ENCODE measurements at regions not wholly inside any gene's neighbourhood (a gene's known extent, or its start where the extent isn't known, plus 50 kb on each side); places are given as distances from the start of the nearest gene placed in this dataset.

GRCh38 chr10:29853913-29854312 lies 205.5 kb downstream of the JCAD start:
- no peaks in the 10 kb centered on the region for H3K27me3 ChIP-seq (ENCODE audit: control insufficient read depth in 4 of 4, insufficient read depth in 4 of 4, low read length in 3 of 4)
- WGBS: 35% methylated on average over 4 of the region's 4 CpGs
- no peak overlapping the region for H3K4me3 ChIP-seq (ENCODE audit: low read depth in 1 of 3, low read length in 3 of 3)
- H3K36me3 ChIP-seq (ENCODE audit: control insufficient read depth in 4 of 4, insufficient read depth in 3 of 4, low read depth in 1 of 4, low read length in 3 of 4): no peaks in the 10 kb centered on the region
- H3K9ac ChIP-seq (ENCODE audit: low read depth in 1 of 2, low read length in 2 of 2): no peak overlapping the region
- TF ChIP-seq FOXA2 (IDR thresholded peaks at IDR 0.05) (peak; percentile 84), GABPA (IDR thresholded peaks at IDR 0.05 in 1 of 2, conservative IDR thresholded peaks at IDR 0.05 in 1 of 2) (no peak), TAF1 (conservative IDR thresholded peaks at IDR 0.05) (no peak), YY1 (IDR thresholded peaks at IDR 0.05) (peak; percentile 89), RXRA (IDR thresholded peaks at IDR 0.05) (peak; percentile 80 to 86), RAD21 (IDR thresholded peaks at IDR 0.05) (peak; percentile 63 to 72), EGR1 (IDR thresholded peaks at IDR 0.05; ENCODE audit: low read depth in 2 of 2) (peak in 1 of 2 donors; percentile 72), HNF4G (IDR thresholded peaks at IDR 0.05) (peak; percentile 96), HNF4A (conservative IDR thresholded peaks at IDR 0.05) (peak; percentile 99 to 100), SP1 (IDR thresholded peaks at IDR 0.05) (peak; percentile 95), FOXA1 (IDR thresholded peaks at IDR 0.05) (peak; percentile 42), JUND (IDR thresholded peaks at IDR 0.05) (peak; percentile 27 to 75), NR2F2 (IDR thresholded peaks at IDR 0.05) (no peak)
- TF ChIP-seq, protein P1, sequence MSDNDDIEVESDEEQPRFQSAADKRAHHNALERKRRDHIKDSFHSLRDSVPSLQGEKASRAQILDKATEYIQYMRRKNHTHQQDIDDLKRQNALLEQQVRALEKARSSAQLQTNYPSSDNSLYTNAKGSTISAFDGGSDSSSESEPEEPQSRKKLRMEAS (IDR thresholded peaks at IDR 0.05): peak; percentile 93
- TF ChIP-seq, protein P2, sequence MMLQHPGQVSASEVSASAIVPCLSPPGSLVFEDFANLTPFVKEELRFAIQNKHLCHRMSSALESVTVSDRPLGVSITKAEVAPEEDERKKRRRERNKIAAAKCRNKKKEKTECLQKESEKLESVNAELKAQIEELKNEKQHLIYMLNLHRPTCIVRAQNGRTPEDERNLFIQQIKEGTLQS (IDR thresholded peaks at IDR 0.05): no peak
- TF ChIP-seq, protein P3, sequence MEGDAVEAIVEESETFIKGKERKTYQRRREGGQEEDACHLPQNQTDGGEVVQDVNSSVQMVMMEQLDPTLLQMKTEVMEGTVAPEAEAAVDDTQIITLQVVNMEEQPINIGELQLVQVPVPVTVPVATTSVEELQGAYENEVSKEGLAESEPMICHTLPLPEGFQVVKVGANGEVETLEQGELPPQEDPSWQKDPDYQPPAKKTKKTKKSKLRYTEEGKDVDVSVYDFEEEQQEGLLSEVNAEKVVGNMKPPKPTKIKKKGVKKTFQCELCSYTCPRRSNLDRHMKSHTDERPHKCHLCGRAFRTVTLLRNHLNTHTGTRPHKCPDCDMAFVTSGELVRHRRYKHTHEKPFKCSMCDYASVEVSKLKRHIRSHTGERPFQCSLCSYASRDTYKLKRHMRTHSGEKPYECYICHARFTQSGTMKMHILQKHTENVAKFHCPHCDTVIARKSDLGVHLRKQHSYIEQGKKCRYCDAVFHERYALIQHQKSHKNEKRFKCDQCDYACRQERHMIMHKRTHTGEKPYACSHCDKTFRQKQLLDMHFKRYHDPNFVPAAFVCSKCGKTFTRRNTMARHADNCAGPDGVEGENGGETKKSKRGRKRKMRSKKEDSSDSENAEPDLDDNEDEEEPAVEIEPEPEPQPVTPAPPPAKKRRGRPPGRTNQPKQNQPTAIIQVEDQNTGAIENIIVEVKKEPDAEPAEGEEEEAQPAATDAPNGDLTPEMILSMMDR (IDR thresholded peaks at IDR 0.05; ENCODE audit: low read depth, low read length, missing input control): no peak
- TF ChIP-seq, protein P4, sequence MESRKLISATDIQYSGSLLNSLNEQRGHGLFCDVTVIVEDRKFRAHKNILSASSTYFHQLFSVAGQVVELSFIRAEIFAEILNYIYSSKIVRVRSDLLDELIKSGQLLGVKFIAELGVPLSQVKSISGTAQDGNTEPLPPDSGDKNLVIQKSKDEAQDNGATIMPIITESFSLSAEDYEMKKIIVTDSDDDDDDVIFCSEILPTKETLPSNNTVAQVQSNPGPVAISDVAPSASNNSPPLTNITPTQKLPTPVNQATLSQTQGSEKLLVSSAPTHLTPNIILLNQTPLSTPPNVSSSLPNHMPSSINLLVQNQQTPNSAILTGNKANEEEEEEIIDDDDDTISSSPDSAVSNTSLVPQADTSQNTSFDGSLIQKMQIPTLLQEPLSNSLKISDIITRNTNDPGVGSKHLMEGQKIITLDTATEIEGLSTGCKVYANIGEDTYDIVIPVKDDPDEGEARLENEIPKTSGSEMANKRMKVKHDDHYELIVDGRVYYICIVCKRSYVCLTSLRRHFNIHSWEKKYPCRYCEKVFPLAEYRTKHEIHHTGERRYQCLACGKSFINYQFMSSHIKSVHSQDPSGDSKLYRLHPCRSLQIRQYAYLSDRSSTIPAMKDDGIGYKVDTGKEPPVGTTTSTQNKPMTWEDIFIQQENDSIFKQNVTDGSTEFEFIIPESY (IDR thresholded peaks at IDR 0.05): peak; percentile 83
- TF ChIP-seq, protein P5, sequence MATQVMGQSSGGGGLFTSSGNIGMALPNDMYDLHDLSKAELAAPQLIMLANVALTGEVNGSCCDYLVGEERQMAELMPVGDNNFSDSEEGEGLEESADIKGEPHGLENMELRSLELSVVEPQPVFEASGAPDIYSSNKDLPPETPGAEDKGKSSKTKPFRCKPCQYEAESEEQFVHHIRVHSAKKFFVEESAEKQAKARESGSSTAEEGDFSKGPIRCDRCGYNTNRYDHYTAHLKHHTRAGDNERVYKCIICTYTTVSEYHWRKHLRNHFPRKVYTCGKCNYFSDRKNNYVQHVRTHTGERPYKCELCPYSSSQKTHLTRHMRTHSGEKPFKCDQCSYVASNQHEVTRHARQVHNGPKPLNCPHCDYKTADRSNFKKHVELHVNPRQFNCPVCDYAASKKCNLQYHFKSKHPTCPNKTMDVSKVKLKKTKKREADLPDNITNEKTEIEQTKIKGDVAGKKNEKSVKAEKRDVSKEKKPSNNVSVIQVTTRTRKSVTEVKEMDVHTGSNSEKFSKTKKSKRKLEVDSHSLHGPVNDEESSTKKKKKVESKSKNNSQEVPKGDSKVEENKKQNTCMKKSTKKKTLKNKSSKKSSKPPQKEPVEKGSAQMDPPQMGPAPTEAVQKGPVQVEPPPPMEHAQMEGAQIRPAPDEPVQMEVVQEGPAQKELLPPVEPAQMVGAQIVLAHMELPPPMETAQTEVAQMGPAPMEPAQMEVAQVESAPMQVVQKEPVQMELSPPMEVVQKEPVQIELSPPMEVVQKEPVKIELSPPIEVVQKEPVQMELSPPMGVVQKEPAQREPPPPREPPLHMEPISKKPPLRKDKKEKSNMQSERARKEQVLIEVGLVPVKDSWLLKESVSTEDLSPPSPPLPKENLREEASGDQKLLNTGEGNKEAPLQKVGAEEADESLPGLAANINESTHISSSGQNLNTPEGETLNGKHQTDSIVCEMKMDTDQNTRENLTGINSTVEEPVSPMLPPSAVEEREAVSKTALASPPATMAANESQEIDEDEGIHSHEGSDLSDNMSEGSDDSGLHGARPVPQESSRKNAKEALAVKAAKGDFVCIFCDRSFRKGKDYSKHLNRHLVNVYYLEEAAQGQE (IDR thresholded peaks at IDR 0.05): peak; percentile 87
- no peaks in the 10 kb centered on the region for H3K9me3 ChIP-seq (ENCODE audit: control insufficient read depth in 4 of 4, low read length in 3 of 4)
- H3K27ac ChIP-seq (ENCODE audit: low read depth in 1 of 2, low read length in 2 of 2): peak overlapping the region; percentile 55 to 58
- peaks cover 0 to 32% (median 20%) of the 10 kb centered on the region in 4 donors for H3K4me1 ChIP-seq (ENCODE audit: control insufficient read depth in 4 of 4, insufficient read depth in 4 of 4, low read length in 3 of 4)
- no peak for DNase-seq (ENCODE audit: low spot score)
